Endometrium (tissue), 2 donors: ENCODE measurements at regions not wholly inside any gene's neighbourhood (a gene's known extent, or its start where the extent isn't known, plus 50 kb on each side); places are given as distances from the start of the nearest gene placed in this dataset.

Experiments used
- FAIRE-seq: peaks from 2 replicates; lab custom pipeline; 2012; peaks lifted over from hg19 to GRCh38; lab: Jason Lieb, UNC
- donor health status: control.
- donor health status: control.

- FAIRE-seq, result no peak
Observed at GRCh38 chr6:67663105-67663895, 971.8 kb upstream of the ADGRB3 start.

GRCh38 chr6:67653561-67653960 is 981.5 kb upstream of the ADGRB3 start:
- no peak for FAIRE-seq

GRCh38 chr6:67646550-67646949 is 988.5 kb upstream of the ADGRB3 start:
- no peak for FAIRE-seq

- FAIRE-seq, result no peak
Observed at GRCh38 chr6:67643281-67643680, 991.8 kb upstream of the ADGRB3 start.

- no peak for FAIRE-seq
Observed at GRCh38 chr6:67642582-67642981, 992.5 kb upstream of the ADGRB3 start.

GRCh38 chr6:67640484-67640883 is 994.6 kb upstream of the ADGRB3 start:
- FAIRE-seq, result no peak

- no peak for FAIRE-seq
Observed at GRCh38 chr6:67639161-67639560, 995.9 kb upstream of the ADGRB3 start.

DNA sequence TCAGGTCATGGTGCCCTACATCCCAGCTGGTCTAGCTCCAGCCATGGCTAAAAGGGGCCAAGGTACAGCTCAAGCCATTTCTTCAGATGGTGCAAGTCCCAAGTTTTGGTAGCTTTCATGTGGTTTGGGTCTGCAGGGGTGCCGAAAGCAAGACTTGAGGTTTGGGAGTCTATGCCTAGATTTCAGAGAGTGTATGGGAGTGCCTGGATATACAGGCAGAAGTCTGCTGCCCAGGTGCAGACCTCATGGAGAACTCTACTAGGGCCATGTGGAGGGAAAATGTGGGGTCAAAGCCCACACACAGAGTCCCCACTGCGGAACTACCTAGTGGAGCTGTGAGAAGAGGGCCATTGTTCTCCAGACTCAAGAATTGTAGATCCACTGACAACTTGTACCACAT is 1000.9 kb upstream of the ADGRB3 start:
- FAIRE-seq, result no peak

- FAIRE-seq, result no peak
Observed at GRCh38 chr6:67633058-67633457, 1002.0 kb upstream of the ADGRB3 start.

DNA sequence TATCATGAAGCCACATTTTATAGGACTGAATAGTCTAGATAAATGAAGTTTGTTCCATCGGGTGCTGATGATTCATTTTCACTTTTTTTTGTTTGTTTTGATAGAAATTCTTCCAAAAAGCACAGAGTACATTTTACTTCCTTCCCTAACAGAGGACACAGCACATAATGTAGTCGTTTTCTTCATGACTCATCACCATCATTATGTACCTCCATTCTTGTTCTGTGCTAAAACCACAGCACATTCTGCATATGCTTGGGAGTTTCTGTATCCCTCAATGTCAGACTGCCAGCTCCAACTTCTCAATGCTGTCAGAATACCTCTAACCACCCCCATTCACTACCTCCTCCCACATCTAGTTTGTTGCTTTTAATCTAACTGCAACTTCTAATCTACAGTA is 1004.9 kb upstream of the ADGRB3 start:
- peak; percentile 23 for FAIRE-seq

- FAIRE-seq, result no peak
Observed at GRCh38 chr6:67629258-67629657, 1005.8 kb upstream of the ADGRB3 start.

GRCh38 chr6:67615796-67616195 is 1019.3 kb upstream of the ADGRB3 start:
- FAIRE-seq, result no peak

- FAIRE-seq, result no peak
Observed at GRCh38 chr6:67608099-67608749, 1026.9 kb upstream of the ADGRB3 start.

GRCh38 chr6:67606906-67607828 is 1027.9 kb upstream of the ADGRB3 start:
- FAIRE-seq, result no peak

DNA sequence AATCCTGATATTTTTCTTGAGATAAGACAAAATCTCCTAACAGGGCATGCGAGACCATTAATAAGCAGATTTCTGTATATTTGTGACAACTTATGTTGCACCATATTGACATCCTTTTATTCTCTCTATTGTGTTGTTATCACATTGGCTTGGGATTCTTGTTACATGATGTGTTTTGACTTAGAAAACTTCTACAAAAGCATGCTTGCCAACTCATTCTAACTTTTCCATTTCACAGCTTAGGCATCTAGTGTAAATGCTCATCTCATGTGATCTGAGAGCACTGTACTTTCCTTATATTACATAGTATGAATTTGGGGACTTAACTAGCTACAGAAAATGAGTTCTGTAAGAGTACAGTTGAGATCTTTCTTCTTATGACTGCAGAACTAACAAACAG is 1040.7 kb upstream of the ADGRB3 start:
- FAIRE-seq, result no peak

- no peak for FAIRE-seq
Observed at GRCh38 chr6:67593247-67593646, 1041.8 kb upstream of the ADGRB3 start.

GRCh38 chr6:67591910-67592309 is 1043.2 kb upstream of the ADGRB3 start:
- FAIRE-seq, result no peak

DNA sequence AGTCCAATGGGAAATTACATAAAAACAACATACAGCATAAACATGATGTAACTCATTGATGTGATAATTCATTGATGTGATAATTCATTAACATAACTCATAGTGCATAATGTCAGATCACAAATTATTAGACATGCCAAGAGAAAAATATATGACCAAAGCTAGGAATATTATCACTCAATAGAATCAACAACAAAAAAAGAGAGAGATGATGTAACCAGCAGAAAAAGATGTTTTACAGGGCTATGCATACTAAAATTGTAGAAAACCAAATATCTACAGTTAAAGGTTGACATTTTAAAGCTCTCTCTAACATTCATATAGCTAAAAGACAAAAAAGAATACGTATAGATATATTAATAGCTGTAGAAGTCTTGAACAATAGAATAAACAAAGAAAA is 1067.2 kb upstream of the ADGRB3 start:
- FAIRE-seq, result no peak

DNA sequence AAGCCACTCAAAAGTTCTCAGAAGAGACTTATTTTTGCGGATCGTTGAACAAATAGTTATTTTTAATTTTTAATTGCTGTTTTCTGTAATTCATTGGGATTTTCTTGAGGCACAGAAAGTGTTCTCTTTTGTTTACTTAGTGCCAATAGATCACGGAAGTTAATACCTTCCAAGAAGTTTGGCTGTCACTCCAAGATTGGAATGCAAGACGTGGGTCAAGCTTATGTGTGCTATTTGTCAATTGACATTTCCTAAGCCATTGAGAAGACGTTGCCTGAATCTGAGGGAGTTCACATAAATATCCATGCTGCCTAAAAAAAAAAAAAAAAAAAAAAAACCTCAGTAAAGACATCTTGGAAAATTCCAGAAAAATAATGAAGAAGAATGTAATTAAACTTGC is 1071.4 kb upstream of the ADGRB3 start:
- no peak for FAIRE-seq

DNA sequence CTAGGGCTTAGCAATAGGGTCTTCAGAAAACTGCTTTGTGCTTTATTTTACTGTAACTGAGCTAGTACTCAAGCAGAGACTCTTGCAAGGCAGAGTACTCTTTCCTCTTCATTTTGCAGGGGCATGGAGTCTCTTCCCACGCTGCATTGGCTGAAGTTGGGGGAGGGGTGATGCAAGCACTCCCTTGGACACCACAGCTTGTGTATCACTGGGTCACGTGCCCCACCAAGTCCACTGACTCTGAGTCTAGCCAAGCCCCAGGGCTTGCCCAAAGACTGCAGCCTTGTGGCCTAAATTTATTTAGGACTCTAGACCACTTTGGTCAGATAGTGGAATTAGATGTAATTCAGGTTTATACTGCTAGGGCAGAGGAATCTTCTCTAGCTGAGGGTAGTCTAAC is 1075.0 kb upstream of the ADGRB3 start:
- no peak for FAIRE-seq

GRCh38 chr6:67558985-67559384 is 1076.1 kb upstream of the ADGRB3 start:
- no peak for FAIRE-seq

DNA sequence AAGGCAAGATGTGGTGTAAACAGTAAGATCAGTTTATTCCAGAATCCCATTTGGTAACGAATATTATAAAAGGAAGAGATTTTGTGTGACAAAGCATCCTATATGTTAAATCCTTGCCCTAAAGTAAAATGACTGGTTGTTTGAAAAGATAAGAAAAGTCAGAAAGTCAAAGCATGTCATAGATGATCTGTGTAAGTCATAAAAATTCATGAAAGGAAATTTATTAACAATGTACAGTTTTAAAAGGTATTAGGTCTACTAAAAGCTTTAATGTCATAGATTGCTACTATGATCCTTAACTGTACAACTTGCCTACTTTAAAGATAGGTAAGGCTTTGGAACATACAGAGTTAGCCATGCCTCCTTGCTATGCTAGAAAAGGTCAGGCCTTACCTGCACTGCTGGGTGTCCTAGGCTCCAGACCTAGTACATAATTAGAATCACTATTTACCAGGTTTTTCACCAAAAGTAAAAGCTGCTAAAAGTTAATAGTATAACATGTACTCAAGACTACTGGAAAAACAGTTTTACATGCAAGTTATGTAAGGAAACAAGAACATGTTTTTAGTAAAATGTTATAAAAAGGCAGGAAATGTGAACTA is 1090.1 kb upstream of the ADGRB3 start:
- no peak for FAIRE-seq
